Endodermal cell (in vitro differentiated cells): ENCODE measurements at regions not wholly inside any gene's neighbourhood (a gene's known extent, or its start where the extent isn't known, plus 50 kb on each side); places are given as distances from the start of the nearest gene placed in this dataset.

Source experiments
- DNase-seq: peaks from one replicate; pipeline ENCODE4 v3.0.0-alpha.2; 2017
- H3K27ac ChIP-seq: 2 replicates; pipeline ENCODE4 v1.5.1; 2013; ENCODE audit warnings: mild to moderate bottlenecking, low read depth, low read length, moderate library complexity
- H3K27me3 ChIP-seq: 2 replicates; pipeline ENCODE4 v1.6.1; 2013; ENCODE audit warnings: mild to moderate bottlenecking, low read length, moderate library complexity; ENCODE audit not compliant: insufficient read depth, control insufficient read depth, poor library complexity, severe bottlenecking
- H3K36me3 ChIP-seq: 2 replicates; pipeline ENCODE4 v1.7.0; 2013; ENCODE audit warnings: mild to moderate bottlenecking, low read length, moderate library complexity; ENCODE audit not compliant: control insufficient read depth, insufficient read depth
- H3K4me1 ChIP-seq: one replicate; pipeline ENCODE4 v1.7.0; 2013; ENCODE audit warnings: low read length; ENCODE audit not compliant: control insufficient read depth, insufficient read depth
- H3K4me3 ChIP-seq: 2 replicates; pipeline ENCODE4 v1.5.1; 2013; ENCODE audit warnings: mild to moderate bottlenecking, low read length, moderate library complexity
- H3K9ac ChIP-seq: 2 replicates; pipeline ENCODE4 v1.6.1; 2013; ENCODE audit warnings: mild to moderate bottlenecking, low read length, moderate library complexity; ENCODE audit not compliant: poor library complexity, severe bottlenecking; ENCODE audit errors: extremely low read depth
- H3K9me3 ChIP-seq: 2 replicates; pipeline ENCODE4 v1.6.1; 2013; ENCODE audit warnings: mild to moderate bottlenecking, low read length, moderate library complexity; ENCODE audit not compliant: control insufficient read depth
- H3K27ac Mint-ChIP-seq: 2 replicates; pipeline ENCODE4 v1.8.0; 2020; ENCODE audit warnings: mixed read lengths
- H3K27me3 Mint-ChIP-seq: 2 replicates; pipeline ENCODE4 v1.8.0; 2021; ENCODE audit warnings: mild to moderate bottlenecking, mixed read lengths; ENCODE audit not compliant: insufficient read depth
- H3K36me3 Mint-ChIP-seq: 2 replicates; pipeline ENCODE4 v1.8.0; 2020; ENCODE audit warnings: low read depth, mixed read lengths
- H3K4me1 Mint-ChIP-seq: 2 replicates; pipeline ENCODE4 v1.8.0; 2020; ENCODE audit warnings: mixed read lengths
- H3K4me3 Mint-ChIP-seq: 2 replicates; pipeline ENCODE4 v1.8.0; 2020; ENCODE audit warnings: mild to moderate bottlenecking, moderate library complexity, mixed read lengths
- H3K9me3 Mint-ChIP-seq: 2 replicates; pipeline ENCODE4 v1.8.0; 2020; ENCODE audit warnings: mild to moderate bottlenecking, mixed read lengths
- WGBS, 2 experiments: methylation state at CpG; one replicate each; pipeline versions ENCODE4 v1.1.5 to v1.1.7; 2013; ENCODE audit warnings: missing lambda C conversion rate in 2 of 2, mixed read lengths in 1 of 2; ENCODE audit not compliant: insufficient coverage in 1 of 2, insufficient read length in 1 of 2; 5-methylcytosine and 5-hydroxymethylcytosine counted together
- TF ChIP-seq, protein P1 (sequence below): fragments of 200-600 bp; sonication (generic); conservative IDR thresholded peaks from 2 replicates; pipeline ENCODE4 v1.5.0; 2021; ENCODE audit warnings: antibody characterized with exemption, mild to moderate bottlenecking

DNA sequence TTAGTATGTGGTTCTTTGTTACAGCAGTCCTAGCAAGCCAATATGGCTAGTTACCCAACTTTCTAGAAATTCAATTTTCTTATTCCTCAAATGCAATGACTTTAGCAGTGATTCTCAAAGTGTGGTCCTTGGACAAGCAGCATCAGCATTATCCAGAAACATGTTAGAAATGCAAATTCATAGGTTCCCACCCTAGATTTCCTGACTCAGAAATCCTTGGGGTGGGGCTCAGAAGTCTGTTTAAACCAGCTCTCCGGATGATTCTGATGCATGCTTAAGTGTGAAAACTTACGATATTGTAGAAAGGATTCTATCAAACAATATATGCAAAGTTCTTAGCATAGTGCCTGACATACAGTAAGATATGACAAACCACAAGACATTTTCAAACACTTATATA, 757.1 kb downstream of the DHX35 start:
- no peaks in the 10 kb centered on the region for H3K27me3 Mint-ChIP-seq
- TF ChIP-seq, protein P1, sequence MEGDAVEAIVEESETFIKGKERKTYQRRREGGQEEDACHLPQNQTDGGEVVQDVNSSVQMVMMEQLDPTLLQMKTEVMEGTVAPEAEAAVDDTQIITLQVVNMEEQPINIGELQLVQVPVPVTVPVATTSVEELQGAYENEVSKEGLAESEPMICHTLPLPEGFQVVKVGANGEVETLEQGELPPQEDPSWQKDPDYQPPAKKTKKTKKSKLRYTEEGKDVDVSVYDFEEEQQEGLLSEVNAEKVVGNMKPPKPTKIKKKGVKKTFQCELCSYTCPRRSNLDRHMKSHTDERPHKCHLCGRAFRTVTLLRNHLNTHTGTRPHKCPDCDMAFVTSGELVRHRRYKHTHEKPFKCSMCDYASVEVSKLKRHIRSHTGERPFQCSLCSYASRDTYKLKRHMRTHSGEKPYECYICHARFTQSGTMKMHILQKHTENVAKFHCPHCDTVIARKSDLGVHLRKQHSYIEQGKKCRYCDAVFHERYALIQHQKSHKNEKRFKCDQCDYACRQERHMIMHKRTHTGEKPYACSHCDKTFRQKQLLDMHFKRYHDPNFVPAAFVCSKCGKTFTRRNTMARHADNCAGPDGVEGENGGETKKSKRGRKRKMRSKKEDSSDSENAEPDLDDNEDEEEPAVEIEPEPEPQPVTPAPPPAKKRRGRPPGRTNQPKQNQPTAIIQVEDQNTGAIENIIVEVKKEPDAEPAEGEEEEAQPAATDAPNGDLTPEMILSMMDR, result no peak
- H3K27ac Mint-ChIP-seq, result no peak overlapping the region
- H3K4me1 Mint-ChIP-seq, result peaks cover 4% of the 10 kb centered on the region
- Histone ChIP-seq H3K9ac (no peak overlapping the region), H3K36me3 (no peaks in the 10 kb centered on the region), H3K4me1 (no peaks in the 10 kb centered on the region), H3K27me3 (no peaks in the 10 kb centered on the region), H3K27ac (no peak overlapping the region), H3K4me3 (no peak overlapping the region), H3K9me3 (no peaks in the 10 kb centered on the region)
- H3K36me3 Mint-ChIP-seq, result peaks cover 3% of the 10 kb centered on the region
- DNase-seq, result no peak
- 100% methylated on average over 1 of the region's 2 CpGs; no CpG with 5 or more reads in 1 of the 2 experiments for WGBS, 2 experiments
- H3K4me3 Mint-ChIP-seq, result no peak overlapping the region
- H3K9me3 Mint-ChIP-seq, result peaks cover 15% of the 10 kb centered on the region

DNA sequence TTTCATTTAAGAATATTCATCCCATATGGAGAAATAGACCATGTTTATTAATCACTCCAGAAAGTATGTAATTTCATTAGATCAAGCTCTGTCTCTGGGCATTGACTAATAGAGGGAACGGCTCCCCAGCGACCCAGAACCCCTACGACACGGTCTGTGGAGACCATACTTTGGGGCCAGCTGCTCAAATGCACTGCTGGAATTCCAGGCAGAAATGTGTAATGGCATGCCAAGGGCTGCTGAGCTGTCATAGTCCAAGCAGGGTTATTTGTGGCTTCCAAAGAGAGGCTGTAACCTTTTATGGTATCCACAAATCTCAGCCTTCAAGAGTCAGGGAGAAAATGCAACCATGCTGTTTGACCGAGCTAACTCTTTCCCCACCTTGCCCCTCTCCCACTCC, 755.8 kb downstream of the DHX35 start:
- Mint-ChIP-seq H3K4me1 (peaks cover under 1% of the 10 kb centered on the region), H3K36me3 (peaks cover 3% of the 10 kb centered on the region), H3K9me3 (peaks cover 15% of the 10 kb centered on the region), H3K4me3 (no peak overlapping the region), H3K27ac (no peak overlapping the region), H3K27me3 (no peaks in the 10 kb centered on the region)
- H3K9ac ChIP-seq, result no peak overlapping the region
- no peaks in the 10 kb centered on the region for H3K9me3 ChIP-seq
- no peaks in the 10 kb centered on the region for H3K27me3 ChIP-seq
- H3K4me1 ChIP-seq, result no peaks in the 10 kb centered on the region
- WGBS, 2 experiments, result 91 to 98% methylated on average over 4 to 5 of the region's 5 CpGs
- TF ChIP-seq, protein P1, result no peak
- no peak overlapping the region for H3K4me3 ChIP-seq
- H3K36me3 ChIP-seq, result no peaks in the 10 kb centered on the region
- DNase-seq, result no peak
- H3K27ac ChIP-seq, result no peak overlapping the region

DNA sequence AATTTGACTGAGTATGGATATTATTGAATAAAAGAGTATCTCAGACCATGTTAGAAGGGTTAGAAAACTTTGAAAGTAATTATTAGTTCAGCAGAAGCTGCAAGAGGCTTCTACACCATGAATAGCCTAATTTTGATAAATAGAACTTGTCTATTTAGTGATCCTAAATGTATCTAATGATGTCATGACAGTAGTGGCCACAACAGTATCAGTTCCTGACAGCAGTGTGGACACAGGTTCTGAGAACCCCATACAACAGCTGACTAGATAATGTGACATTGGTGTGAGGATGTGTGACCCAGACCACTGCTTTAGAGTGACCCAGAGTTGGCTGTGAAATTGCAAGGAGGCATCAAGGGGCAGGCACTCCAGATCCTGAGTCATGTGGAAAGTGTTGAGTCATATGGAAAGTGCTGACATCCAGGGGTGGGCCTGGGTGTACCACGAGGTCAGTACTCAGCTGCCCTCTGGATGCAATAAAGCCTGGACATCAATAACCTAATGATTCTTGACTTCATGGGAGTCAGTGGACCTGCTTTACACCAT, 754.7 kb downstream of the DHX35 start:
- 85 to 100% methylated on average over 1 of the region's 1 CpG for WGBS, 2 experiments
- no peak overlapping the region for H3K27ac ChIP-seq
- no peaks in the 10 kb centered on the region for H3K9me3 ChIP-seq
- DNase-seq, result no peak
- no peak overlapping the region for H3K4me3 Mint-ChIP-seq
- H3K4me1 Mint-ChIP-seq, result no peaks in the 10 kb centered on the region
- H3K9me3 Mint-ChIP-seq, result peaks cover 11% of the 10 kb centered on the region
- H3K36me3 Mint-ChIP-seq, result no peaks in the 10 kb centered on the region
- H3K27me3 ChIP-seq, result no peaks in the 10 kb centered on the region
- no peak overlapping the region for H3K4me3 ChIP-seq
- H3K27ac Mint-ChIP-seq, result no peak overlapping the region
- no peaks in the 10 kb centered on the region for H3K27me3 Mint-ChIP-seq
- TF ChIP-seq, protein P1, result no peak
- no peaks in the 10 kb centered on the region for H3K4me1 ChIP-seq
- no peak overlapping the region for H3K9ac ChIP-seq
- H3K36me3 ChIP-seq, result no peaks in the 10 kb centered on the region
